Peyer's patch (tissue), 4 donors: ENCODE measurements at regions not wholly inside any gene's neighbourhood (a gene's known extent, or its start where the extent isn't known, plus 50 kb on each side); places are given as distances from the start of the nearest gene placed in this dataset.
"Not testable (repeated sequence)": the region's sequence is repeated elsewhere in the genome, so short reads cannot be mapped to it uniquely, and the experiment has no call there.

Experiments
- CTCF ChIP-seq, 6 experiments: fragments of 450-650 bp in 4 of 6; fragments of 200-600 bp in 2 of 6; sonication (generic) in 1 of 6; IDR thresholded peaks; one replicate each; pipeline ENCODE4 v1.5.1; 2017 to 2019; ENCODE audit warnings: antibody characterized with exemption in 6 of 6, mild to moderate bottlenecking in 3 of 6, moderate library complexity in 1 of 6
- POLR2A ChIP-seq, 2 donors: fragments of 450-650 bp; IDR thresholded peaks; one replicate each; pipeline ENCODE4 v1.5.1; 2017; ENCODE audit warnings: antibody characterized with exemption in 2 of 2, mild to moderate bottlenecking in 2 of 2, moderate library complexity in 2 of 2

GRCh38 chr9:32148553-32148952 is 235.9 kb upstream of the ACO1 start:
- not testable (repeated sequence) for TF ChIP-seq CTCF, POLR2A (IDR thresholded peaks at IDR 0.05)
